ENCODE measurements at regions not wholly inside any gene's neighbourhood (a gene's known extent, or its start where the extent isn't known, plus 50 kb on each side); places are given as distances from the start of the nearest gene placed in this dataset.

DNA sequence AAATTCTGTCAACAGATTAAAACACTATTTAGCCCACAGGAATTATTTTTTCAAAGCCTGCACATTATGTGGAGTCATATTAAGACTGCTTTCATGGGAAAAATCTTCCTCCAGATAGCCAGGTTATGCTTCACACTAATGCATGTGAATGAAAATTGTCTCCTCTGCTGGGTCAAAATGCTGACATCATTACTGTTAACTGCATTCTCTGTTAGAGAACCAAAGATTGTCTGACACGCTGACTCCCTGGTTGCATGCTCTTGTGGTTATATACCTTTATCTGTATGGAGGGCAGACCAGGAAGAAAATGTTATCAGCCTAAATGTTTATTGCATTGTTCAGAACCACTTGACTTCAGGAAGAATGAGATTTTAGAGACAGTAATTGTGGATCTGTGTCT lies 432.2 kb upstream of the MDGA2 start:
- no peak for TF ChIP-seq ZFP30 (CRISPR knock-in tag; IDR thresholded peaks at IDR 0.05)
- TF ChIP-seq ZNF565 (CRISPR knock-in tag; conservative IDR thresholded peaks at IDR 0.05; ENCODE audit: low read depth), result no peak
- no peak for TF ChIP-seq ZFP3 (CRISPR knock-in tag; IDR thresholded peaks at IDR 0.05)
- TF ChIP-seq TCF4 (CRISPR knock-in tag; IDR thresholded peaks at IDR 0.05; ENCODE audit: borderline replicate concordance), result no peak
- no peak for TF ChIP-seq ARNTL (CRISPR knock-in tag; IDR thresholded peaks at IDR 0.05; ENCODE audit: borderline replicate concordance, low read depth)
- TF ChIP-seq, protein P1, sequence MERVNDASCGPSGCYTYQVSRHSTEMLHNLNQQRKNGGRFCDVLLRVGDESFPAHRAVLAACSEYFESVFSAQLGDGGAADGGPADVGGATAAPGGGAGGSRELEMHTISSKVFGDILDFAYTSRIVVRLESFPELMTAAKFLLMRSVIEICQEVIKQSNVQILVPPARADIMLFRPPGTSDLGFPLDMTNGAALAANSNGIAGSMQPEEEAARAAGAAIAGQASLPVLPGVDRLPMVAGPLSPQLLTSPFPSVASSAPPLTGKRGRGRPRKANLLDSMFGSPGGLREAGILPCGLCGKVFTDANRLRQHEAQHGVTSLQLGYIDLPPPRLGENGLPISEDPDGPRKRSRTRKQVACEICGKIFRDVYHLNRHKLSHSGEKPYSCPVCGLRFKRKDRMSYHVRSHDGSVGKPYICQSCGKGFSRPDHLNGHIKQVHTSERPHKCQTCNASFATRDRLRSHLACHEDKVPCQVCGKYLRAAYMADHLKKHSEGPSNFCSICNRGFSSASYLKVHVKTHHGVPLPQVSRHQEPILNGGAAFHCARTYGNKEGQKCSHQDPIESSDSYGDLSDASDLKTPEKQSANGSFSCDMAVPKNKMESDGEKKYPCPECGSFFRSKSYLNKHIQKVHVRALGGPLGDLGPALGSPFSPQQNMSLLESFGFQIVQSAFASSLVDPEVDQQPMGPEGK (CRISPR knock-in tag; IDR thresholded peaks at IDR 0.05; ENCODE audit: borderline replicate concordance), result no peak
- TF ChIP-seq ESRRG (CRISPR knock-in tag; IDR thresholded peaks at IDR 0.05), result no peak
- TF ChIP-seq, protein P2, sequence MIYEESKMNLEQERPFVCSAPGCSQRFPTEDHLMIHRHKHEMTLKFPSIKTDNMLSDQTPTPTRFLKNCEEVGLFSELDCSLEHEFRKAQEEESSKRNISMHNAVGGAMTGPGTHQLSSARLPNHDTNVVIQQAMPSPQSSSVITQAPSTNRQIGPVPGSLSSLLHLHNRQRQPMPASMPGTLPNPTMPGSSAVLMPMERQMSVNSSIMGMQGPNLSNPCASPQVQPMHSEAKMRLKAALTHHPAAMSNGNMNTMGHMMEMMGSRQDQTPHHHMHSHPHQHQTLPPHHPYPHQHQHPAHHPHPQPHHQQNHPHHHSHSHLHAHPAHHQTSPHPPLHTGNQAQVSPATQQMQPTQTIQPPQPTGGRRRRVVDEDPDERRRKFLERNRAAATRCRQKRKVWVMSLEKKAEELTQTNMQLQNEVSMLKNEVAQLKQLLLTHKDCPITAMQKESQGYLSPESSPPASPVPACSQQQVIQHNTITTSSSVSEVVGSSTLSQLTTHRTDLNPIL (CRISPR knock-in tag; IDR thresholded peaks at IDR 0.05; ENCODE audit: low read depth), result no peak
- no peak for TF ChIP-seq ZC3H10 (CRISPR knock-in tag; IDR thresholded peaks at IDR 0.05)
- TF ChIP-seq RARB (CRISPR knock-in tag; IDR thresholded peaks at IDR 0.05), result no peak
- TF ChIP-seq, protein P3, sequence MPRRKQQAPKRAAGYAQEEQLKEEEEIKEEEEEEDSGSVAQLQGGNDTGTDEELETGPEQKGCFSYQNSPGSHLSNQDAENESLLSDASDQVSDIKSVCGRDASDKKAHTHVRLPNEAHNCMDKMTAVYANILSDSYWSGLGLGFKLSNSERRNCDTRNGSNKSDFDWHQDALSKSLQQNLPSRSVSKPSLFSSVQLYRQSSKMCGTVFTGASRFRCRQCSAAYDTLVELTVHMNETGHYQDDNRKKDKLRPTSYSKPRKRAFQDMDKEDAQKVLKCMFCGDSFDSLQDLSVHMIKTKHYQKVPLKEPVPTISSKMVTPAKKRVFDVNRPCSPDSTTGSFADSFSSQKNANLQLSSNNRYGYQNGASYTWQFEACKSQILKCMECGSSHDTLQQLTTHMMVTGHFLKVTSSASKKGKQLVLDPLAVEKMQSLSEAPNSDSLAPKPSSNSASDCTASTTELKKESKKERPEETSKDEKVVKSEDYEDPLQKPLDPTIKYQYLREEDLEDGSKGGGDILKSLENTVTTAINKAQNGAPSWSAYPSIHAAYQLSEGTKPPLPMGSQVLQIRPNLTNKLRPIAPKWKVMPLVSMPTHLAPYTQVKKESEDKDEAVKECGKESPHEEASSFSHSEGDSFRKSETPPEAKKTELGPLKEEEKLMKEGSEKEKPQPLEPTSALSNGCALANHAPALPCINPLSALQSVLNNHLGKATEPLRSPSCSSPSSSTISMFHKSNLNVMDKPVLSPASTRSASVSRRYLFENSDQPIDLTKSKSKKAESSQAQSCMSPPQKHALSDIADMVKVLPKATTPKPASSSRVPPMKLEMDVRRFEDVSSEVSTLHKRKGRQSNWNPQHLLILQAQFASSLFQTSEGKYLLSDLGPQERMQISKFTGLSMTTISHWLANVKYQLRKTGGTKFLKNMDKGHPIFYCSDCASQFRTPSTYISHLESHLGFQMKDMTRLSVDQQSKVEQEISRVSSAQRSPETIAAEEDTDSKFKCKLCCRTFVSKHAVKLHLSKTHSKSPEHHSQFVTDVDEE (CRISPR knock-in tag; IDR thresholded peaks at IDR 0.05), result no peak

Data from SK-N-SH treated with all-trans-retinoic acid at 6 μM for 48 hours (cell line).